GM21390 (cell line): ENCODE measurements at regions not wholly inside any gene's neighbourhood (a gene's known extent, or its start where the extent isn't known, plus 50 kb on each side); places are given as distances from the start of the nearest gene placed in this dataset.
"Not testable (repeated sequence)": the region's sequence is repeated elsewhere in the genome, so short reads cannot be mapped to it uniquely, and the experiment has no call there.

Source experiments
- ATAC-seq: cut with Tn5 transposase; IDR thresholded peaks from one replicate; pipeline ENCODE4 v1.9.1; 2021; ENCODE audit not compliant: unreplicated experiment

DNA sequence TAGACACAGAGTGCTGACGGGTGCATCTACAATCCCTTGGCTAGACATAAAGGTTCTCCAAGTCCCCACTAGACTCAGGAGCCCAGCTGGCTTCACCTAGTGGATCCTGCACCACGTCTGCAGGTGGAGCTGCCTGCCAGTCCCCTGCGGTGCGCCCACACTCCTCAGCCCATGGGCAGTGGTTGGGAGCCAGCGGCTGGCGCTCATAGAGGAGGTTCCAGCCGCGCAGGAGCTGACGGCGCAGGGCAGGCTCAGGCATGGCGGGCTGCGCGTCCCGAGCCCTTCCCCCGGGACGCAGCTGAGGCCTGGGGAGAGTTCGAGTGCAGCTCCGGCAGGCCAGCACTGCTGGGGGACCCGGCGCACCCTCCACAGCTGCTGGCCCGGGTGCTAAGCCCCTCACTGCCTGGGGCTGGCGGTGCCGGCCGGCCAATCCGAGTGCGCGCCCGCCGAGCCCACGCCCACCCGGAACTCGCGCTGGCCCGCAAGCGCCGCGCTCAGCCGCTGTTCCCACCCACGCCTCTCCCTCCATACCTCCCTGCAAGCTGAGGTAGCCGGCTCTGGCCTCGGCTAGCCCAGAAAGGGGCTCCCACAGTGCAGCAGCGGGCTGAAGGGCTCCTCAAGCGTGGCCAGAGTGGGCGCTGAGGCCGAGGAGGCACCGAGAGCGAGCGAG lies 1364.5 kb upstream of the WWC1 start:
- ATAC-seq: not testable (repeated sequence)

DNA sequence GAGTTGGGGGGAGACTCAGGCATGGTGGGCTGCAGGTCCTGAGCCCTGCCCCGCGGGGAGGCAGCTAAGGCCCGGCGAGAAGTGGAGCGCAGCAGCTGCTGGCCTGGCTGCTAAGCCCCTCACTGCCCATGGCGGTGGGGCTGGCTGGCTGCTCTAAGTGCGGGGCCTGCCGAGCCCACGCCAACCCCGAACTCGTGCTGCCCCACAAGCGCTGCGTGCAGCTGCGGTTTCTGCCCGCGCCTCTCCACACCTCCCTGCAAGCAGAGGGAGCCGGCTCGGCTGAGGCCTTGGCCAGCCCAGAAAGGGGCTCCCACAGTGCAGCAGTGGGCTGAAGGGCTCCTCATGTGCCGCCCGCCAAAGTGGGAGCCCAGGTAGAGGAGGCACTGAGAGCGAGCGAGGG lies 1355.1 kb upstream of the WWC1 start:
- no peak for ATAC-seq

DNA sequence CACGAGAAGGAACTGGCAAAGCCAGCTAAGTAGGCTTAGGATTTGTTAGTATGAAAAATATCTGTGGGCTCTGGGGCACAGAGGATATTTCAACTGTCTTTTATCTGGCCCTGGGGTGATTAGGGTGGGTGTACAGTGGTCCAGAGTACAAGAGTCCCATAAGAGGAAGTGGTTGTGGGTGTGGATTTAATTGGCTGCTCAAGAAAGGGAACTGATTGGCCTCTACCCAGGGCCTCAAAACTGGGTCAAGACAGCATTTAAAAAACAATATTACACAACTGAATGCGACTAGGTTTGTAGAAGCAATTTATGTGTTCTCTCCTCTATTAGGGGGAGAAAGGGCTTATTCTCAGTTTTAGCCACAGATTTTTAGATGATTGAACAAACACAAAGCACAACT lies 1353.4 kb upstream of the WWC1 start:
- no peak for ATAC-seq

DNA sequence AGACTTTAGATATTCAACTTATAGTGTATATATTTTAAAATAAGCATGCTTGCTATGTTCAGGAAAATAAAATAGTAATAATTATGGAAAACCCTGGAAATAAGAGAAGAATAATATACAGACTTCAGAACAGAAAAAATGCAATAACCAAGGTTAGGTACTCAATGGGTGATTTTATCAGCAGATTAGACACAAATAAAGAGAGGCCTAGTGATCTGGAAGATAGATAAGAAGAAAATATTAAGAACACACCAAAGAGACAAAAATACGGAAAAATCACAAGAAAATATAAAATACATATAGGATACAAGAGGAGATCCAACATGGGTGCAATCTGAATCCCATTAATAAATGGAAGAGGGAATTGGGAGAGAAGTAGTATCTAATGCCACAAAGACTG lies 1348.5 kb upstream of the WWC1 start:
- ATAC-seq: no peak

DNA sequence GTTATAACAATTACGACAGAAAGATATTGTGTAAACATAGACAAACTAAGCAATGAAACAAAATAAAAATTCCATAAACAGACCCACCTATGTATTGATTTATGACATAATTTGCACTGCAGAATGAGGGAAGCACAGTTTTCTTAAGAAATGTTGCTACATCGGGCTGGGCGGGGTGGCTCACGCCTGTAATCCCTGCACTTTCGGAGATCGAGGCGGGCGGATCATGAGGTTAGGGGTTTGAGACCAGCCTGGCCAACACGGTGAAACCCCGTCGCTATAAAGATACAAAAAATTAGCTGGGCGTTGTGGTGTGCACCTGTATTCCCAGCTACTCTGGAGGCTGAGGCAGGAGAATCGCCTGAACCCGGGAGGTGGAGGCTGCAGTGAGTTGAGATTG lies 1344.4 kb upstream of the WWC1 start:
- ATAC-seq: no peak

DNA sequence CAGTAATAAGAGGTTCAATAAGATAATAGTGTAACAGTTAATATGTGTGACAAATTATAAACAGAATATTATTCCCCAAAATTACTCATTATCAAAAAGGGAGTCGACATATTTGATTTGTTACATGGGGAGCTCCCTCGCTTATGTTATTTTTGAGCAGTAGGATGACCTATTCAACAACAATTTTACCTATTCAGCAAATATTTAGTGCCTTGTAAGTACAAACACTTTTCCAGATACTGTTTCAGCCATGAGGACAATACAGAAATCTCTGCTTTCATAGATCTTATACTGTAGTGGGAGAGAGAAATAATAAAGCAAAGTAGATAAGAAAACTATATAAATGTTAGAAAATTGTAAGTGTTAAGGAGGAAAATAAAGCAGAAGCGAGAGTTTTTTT lies 1342.8 kb upstream of the WWC1 start:
- no peak for ATAC-seq

DNA sequence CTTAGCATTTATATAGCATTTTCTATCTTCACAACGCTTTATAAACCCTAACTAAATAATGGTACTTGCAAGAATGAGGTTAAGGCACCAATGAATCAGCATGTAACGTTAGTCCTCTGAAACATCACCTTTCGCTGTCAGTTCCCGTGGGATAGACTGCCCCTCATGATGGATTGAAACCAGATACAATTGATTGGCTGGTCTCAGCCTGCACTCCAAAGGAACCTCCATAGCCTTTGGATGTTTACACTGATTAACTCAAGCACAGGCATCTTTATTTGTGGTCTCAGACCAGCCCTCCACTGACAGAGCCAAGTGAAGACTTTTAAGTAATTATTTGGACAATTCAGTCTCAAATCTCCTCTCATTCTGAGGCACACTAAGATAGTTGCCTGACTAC lies 1339.4 kb upstream of the WWC1 start:
- ATAC-seq: no peak

DNA sequence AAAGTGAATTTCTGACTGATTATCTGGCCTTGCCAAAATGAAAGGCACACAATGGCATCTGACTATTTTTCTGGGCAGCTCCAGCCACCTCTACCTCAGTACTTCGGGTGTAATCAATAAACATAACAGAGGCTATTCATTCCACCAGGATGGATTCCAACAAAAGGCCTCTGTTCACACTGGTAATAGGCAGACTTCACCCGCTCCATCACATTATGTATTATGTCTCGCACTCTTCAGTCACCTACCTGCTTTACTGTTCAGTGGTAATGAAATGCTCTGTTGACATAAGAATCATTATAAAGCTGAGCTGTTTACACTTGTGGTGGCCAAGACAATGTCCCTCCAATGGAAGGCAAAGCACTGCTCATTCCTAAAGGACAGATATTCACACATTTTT lies 1333.7 kb upstream of the WWC1 start:
- ATAC-seq: no peak

DNA sequence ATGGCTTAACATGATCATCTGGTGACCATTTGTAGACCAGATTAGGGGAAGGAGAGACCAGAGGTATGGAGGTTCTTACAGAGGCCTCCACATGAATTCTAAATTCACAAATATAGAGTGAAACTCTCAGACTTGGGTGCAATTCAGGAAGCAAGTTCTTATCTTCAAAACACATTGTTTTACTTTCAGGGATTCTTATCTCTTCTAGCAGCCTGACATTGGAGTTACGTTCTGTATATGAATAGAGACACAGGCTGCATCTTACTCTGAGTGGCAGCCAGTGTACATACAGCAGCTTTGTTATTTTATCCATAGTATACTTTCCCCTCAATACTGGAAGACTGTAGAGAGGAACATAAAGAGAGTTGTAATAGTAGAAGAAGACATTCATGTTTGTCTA lies 1331.7 kb upstream of the WWC1 start:
- no peak for ATAC-seq

DNA sequence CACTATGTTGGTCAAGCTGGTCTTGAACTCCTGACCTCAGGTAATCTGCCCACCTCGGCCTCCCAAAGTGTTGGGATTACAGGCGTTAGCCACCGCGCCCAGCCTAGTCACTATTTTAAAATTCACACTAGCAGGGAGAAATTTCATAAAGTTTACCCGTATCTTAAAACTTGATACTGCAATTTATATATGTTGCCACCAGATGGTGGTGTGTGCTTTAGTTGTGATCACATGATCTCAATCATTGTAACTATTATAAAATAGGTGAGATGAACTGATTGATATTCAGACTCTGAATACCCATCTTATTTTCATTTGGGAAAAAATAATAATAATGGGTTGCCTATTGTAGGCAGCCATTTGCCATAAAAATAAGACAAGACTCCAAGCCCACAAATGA lies 1330.4 kb upstream of the WWC1 start:
- ATAC-seq: no peak

GRCh38 chr5:166961913-166962312 lies 1329.5 kb upstream of the WWC1 start:
- ATAC-seq: no peak

DNA sequence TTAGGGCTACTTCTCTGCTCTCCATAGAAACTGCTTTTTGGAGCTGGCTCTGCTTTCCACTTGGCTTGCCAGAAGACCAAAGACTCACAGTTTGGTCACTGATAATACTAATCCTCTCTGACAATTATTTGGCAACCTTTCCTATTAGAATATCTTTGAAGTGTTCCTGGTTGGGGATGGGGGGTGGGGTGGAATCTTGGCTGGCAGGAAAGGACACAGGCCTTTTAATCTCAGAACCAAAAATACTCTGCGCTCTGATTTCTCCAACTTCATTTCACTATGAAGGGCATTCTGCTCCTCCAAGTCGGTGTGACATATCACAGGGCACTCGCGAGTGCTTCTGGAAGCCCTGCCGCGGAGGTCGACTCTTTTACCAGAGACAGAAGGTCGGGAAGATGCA lies 1329.0 kb upstream of the WWC1 start:
- ATAC-seq: no peak

- ATAC-seq: no peak
Observed at GRCh38 chr5:166963596-166963995, 1327.8 kb upstream of the WWC1 start.

- ATAC-seq: no peak
Observed at GRCh38 chr5:166977911-166978422, 1313.5 kb upstream of the WWC1 start.

- ATAC-seq: no peak
Observed at GRCh38 chr5:166979307-166979895, 1312.0 kb upstream of the WWC1 start.

GRCh38 chr5:166980666-166981065 lies 1310.8 kb upstream of the WWC1 start:
- no peak for ATAC-seq

GRCh38 chr5:166982226-166982625 lies 1309.2 kb upstream of the WWC1 start:
- ATAC-seq: no peak

DNA sequence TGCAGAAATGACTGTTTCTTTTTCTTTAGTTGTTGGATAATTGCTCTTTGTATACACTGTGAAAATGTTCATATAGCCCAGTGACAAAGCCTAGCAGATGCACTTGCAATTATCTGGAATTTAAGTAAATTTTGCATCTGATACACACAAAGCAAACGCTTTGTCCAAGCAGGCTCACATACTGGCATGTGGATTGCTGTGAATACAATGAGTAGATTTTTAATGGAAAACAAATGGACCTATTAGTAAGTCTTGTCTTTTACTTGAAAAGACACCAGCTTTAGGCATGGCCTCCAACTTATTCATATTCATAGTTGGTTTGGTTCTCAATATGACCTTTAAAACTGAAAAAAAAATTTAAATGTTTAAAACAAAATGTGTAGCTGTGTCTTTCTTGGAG lies 1299.8 kb upstream of the WWC1 start:
- no peak for ATAC-seq

- no peak for ATAC-seq
Observed at GRCh38 chr5:166992108-166992507, 1299.3 kb upstream of the WWC1 start.

DNA sequence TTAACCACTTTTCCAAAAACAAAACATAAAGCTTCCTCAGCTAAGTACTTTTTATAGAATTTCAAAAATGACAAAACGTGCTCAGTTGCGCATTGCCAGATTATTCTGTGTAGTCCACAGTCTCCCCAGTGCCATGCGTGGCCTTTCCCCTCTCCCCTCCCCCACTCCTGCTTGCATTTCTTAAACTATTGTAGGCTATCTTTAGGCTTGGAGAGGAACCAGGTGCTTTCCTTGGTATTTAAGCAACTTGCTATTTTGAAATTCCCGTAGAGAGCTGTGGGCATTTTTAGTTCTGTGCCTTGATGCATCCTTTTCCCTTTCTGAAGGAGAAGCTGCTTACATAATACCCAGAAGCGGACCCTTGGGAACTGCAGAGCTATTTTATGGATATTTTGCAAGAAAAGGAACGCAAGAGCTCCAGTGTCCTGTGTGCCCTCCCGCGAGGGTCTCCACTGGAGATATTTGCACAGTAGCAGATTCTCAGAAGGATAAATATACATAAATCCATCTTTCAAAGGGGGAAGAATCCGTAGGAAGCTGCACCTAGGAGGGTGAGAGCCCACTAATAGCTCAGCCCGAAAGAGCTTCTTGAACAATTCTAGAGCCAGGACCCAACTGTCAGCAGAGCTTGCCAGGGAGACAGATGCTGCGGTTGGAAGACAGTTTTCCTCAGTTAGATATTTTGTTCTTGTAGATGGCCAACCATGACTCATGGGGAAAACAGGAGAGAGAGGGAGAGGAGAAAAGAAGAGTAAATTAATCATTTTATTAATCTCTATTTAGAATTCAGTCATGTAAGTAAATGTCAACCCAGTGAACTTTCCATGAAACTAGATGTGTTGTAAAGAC lies 1298.3 kb upstream of the WWC1 start:
- no peak for ATAC-seq

- ATAC-seq: no peak
Observed at GRCh38 chr5:166994226-166994625, 1297.2 kb upstream of the WWC1 start.

DNA sequence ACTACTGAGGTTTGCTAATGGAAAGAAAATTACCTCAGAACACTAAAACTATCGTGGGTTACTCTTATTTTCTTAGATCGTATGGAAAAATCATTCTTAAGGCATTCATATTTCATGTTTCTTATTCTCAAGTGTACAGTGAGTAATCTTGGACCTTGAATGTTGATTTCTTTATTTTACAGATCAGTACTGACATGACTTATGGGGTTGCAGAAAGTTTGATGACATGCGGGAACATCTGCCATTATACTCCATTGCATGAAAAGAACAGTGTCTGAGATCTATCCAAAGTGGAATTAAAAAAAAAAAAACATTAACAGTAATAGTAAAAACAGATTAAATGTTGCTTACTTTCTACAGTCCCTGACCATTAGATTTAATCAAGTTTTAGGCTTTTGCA lies 1290.2 kb upstream of the WWC1 start:
- no peak for ATAC-seq
